K562 (cell line): ENCODE measurements at regions not wholly inside any gene's neighbourhood (a gene's known extent, or its start where the extent isn't known, plus 50 kb on each side); places are given as distances from the start of the nearest gene placed in this dataset.

Experiments
- ILF3 ChIP-seq: fragments of 450-650 bp; IDR thresholded peaks from 2 replicates; pipeline ENCODE4 v1.6.1; 2018; ENCODE audit warnings: antibody characterized with exemption, mild to moderate bottlenecking, moderate library complexity, borderline replicate concordance
- ZNF318 ChIP-seq, 2 experiments: fragments of 450-650 bp; IDR thresholded peaks; 2 replicates each; pipeline ENCODE4 v1.6.1; 2016; ENCODE audit warnings: mild to moderate bottlenecking in 2 of 2, borderline replicate concordance in 1 of 2, low read depth in 1 of 2, moderate library complexity in 1 of 2
- ZSCAN32 ChIP-seq: fragments of 450-650 bp; formaldehyde crosslinking; IDR thresholded peaks from 2 replicates; pipeline ENCODE4 v1.4.0; 2020; ENCODE audit warnings: mild to moderate bottlenecking, moderate library complexity

GRCh38 chr18:66193394-66193793 is 410.5 kb downstream of the CDH19 start (continued):
- no peak for TF ChIP-seq ZNF318 (IDR thresholded peaks at IDR 0.05; ENCODE audit: borderline replicate concordance in 1 of 2, low read depth in 1 of 2)
- TF ChIP-seq ZSCAN32 (CRISPR knock-in tag): no peak
- TF ChIP-seq ILF3: no peak
